DOHH2 (cell line): ENCODE measurements at regions not wholly inside any gene's neighbourhood (a gene's known extent, or its start where the extent isn't known, plus 50 kb on each side); places are given as distances from the start of the nearest gene placed in this dataset.

Source experiments
- H3F3A ChIP-seq: fragments of 200-600 bp; sonication (generic), shearing (Covaris generic); 2 replicates; pipeline ENCODE4 v1.6.0; 2016; ENCODE audit warnings: antibody characterized with exemption, mild to moderate bottlenecking; ENCODE audit not compliant: control insufficient read depth, insufficient read depth
- H3K27ac ChIP-seq: fragments of 200-600 bp; sonication (generic); 2 replicates; pipeline ENCODE4 v1.5.1; 2014; ENCODE audit warnings: low read depth, mild to moderate bottlenecking, low read length, moderate library complexity
- H3K27me3 ChIP-seq: fragments of 200-600 bp; sonication (generic); 2 replicates; pipeline ENCODE4 v1.6.1; 2014; ENCODE audit warnings: mild to moderate bottlenecking, low read length, mixed read lengths; ENCODE audit not compliant: control insufficient read depth
- H3K36me3 ChIP-seq: fragments of 200-600 bp; sonication (generic); 2 replicates; pipeline ENCODE4 v1.6.1; 2014; ENCODE audit warnings: mild to moderate bottlenecking, low read length, moderate library complexity, mixed read lengths; ENCODE audit not compliant: control insufficient read depth
- H3K4me1 ChIP-seq: fragments of 200-600 bp; sonication (generic); 2 replicates; pipeline ENCODE4 v1.6.1; 2014; ENCODE audit warnings: mild to moderate bottlenecking, low read length, mixed read lengths; ENCODE audit not compliant: control insufficient read depth
- H3K4me2 ChIP-seq: fragments of 200-600 bp; sonication (generic); 2 replicates; pipeline ENCODE4 v1.6.0; 2014; ENCODE audit warnings: mild to moderate bottlenecking, low read length, moderate library complexity
- H3K4me3 ChIP-seq: fragments of 200-600 bp; sonication (generic); 2 replicates; pipeline ENCODE4 v1.5.1; 2014; ENCODE audit warnings: mild to moderate bottlenecking, low read length, mixed read lengths
- H3K79me2 ChIP-seq: fragments of 200-600 bp; sonication (generic); 2 replicates; pipeline ENCODE4 v1.6.1; 2014; ENCODE audit warnings: mild to moderate bottlenecking, low read length, mixed read lengths; ENCODE audit not compliant: control insufficient read depth
- H3K9me2 ChIP-seq: fragments of 200-600 bp; sonication (generic); replicated peaks from 2 replicates; pipeline ENCODE4 v1.6.1; 2014; ENCODE audit warnings: mild to moderate bottlenecking, low read length, mixed read lengths; ENCODE audit not compliant: control insufficient read depth
- H3K9me3 ChIP-seq: fragments of 200-600 bp; sonication (generic); 2 replicates; pipeline ENCODE4 v1.6.1; 2014; ENCODE audit warnings: antibody characterized with exemption, low read length, mixed read lengths; ENCODE audit not compliant: control insufficient read depth, insufficient read depth
- H4K20me1 ChIP-seq: fragments of 200-600 bp; sonication (generic); 2 replicates; pipeline ENCODE4 v1.6.0; 2014; ENCODE audit warnings: low read depth, mild to moderate bottlenecking, antibody characterized with exemption, low read length, moderate library complexity; ENCODE audit not compliant: control insufficient read depth, insufficient read depth
- EZH2phosphoT487 ChIP-seq: fragments of 200-600 bp; sonication (generic); IDR thresholded peaks from 2 replicates; pipeline ENCODE4 v1.6.1; 2017; ENCODE audit warnings: borderline replicate concordance, mild to moderate bottlenecking, antibody characterized with exemption, low read length, moderate library complexity, mixed read lengths
- TF ChIP-seq, protein P1 (sequence below): fragments of 200-600 bp; sonication (generic); IDR thresholded peaks from one replicate; pipeline ENCODE4 v1.5.1; 2014; ENCODE audit warnings: antibody characterized with exemption, mild to moderate bottlenecking, low read depth, low read length; ENCODE audit not compliant: poor library complexity, severe bottlenecking

DNA sequence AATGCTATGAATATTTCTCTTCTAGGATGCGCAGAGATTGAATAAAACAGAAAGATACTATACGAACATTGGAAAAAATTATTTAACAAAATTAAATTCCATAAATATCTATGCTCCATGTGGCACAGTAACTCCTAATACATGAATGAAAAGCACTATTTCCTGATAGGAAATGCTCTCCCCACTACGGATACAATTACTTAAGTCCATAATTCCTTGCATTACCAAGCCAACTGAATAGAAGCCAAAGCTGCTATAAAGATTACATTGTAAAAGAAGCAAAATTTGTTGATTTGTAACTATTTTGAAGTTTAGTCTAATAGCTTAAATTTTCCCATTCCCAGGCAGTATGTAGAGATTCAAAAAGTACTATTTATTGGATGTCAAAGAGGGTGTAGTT is 61.8 kb upstream of the SNX2 start:
- no peak overlapping the region for H3K27ac ChIP-seq
- no peaks in the 10 kb centered on the region for H3K9me3 ChIP-seq
- no peaks in the 10 kb centered on the region for H3K36me3 ChIP-seq
- no peaks in the 10 kb centered on the region for H4K20me1 ChIP-seq
- TF ChIP-seq, protein P1, sequence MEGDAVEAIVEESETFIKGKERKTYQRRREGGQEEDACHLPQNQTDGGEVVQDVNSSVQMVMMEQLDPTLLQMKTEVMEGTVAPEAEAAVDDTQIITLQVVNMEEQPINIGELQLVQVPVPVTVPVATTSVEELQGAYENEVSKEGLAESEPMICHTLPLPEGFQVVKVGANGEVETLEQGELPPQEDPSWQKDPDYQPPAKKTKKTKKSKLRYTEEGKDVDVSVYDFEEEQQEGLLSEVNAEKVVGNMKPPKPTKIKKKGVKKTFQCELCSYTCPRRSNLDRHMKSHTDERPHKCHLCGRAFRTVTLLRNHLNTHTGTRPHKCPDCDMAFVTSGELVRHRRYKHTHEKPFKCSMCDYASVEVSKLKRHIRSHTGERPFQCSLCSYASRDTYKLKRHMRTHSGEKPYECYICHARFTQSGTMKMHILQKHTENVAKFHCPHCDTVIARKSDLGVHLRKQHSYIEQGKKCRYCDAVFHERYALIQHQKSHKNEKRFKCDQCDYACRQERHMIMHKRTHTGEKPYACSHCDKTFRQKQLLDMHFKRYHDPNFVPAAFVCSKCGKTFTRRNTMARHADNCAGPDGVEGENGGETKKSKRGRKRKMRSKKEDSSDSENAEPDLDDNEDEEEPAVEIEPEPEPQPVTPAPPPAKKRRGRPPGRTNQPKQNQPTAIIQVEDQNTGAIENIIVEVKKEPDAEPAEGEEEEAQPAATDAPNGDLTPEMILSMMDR = no peak
- no peak for TF ChIP-seq EZH2phosphoT487
- H3K27me3 ChIP-seq = no peaks in the 10 kb centered on the region
- H3K9me2 ChIP-seq = no peaks in the 10 kb centered on the region
- H3K4me3 ChIP-seq = no peak overlapping the region
- no peaks in the 10 kb centered on the region for H3K4me1 ChIP-seq
- H3K4me2 ChIP-seq = no peak overlapping the region
- no peaks in the 10 kb centered on the region for H3F3A ChIP-seq
- H3K79me2 ChIP-seq = no peaks in the 10 kb centered on the region

DNA sequence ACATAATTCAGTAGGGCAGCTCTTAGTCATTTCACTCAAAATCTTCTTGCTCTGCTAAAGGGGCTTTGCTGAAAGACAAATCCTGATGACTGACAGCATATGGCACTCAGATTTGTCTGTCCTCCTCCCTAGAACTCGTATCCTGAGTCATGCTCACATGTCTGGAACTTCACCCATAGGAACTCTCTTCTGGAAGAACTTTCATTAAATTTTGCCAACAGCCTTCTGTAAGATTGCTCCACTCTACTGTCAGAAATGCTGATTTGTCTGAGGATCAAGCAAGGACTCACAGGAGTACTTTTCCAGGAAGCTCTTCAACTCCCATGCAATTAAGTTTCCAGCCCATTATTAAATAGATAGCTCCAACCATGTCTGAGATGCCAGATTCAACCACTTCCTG is 59.8 kb upstream of the SNX2 start:
- Histone ChIP-seq H3K79me2 (no peaks in the 10 kb centered on the region), H4K20me1 (no peaks in the 10 kb centered on the region), H3K9me2 (no peaks in the 10 kb centered on the region), H3K4me1 (no peaks in the 10 kb centered on the region), H3K27me3 (no peaks in the 10 kb centered on the region), H3K36me3 (no peaks in the 10 kb centered on the region), H3K9me3 (no peaks in the 10 kb centered on the region), H3K4me3 (no peak overlapping the region), H3F3A (no peaks in the 10 kb centered on the region), H3K4me2 (no peak overlapping the region), H3K27ac (no peak overlapping the region)
- no peak for TF ChIP-seq EZH2phosphoT487
- TF ChIP-seq, protein P1 = no peak

DNA sequence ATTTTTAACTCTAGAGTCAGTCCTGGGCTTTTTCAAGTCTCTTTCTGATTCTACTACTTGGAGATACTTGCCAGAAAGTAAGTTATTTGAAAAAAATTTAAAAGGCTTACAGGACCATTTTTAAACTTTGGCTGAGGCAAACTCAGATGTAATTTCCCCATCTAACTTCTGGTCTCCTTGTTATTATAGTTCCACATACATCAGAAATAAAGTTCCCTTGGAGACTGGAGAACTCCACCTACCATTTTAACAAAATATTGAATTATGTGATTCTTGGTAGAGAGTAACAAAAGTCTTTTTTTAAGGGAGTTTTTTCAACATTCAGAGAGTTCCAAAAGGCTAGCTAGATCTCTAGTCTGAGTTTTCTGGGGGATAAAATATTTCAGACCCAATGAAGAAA is 56.3 kb upstream of the SNX2 start:
- Histone ChIP-seq H3K27ac (no peak overlapping the region), H3K79me2 (no peaks in the 10 kb centered on the region), H3K27me3 (no peaks in the 10 kb centered on the region), H3K4me2 (no peak overlapping the region), H3K9me3 (no peaks in the 10 kb centered on the region), H3K9me2 (no peaks in the 10 kb centered on the region), H3K4me3 (no peak overlapping the region), H3F3A (no peaks in the 10 kb centered on the region), H3K36me3 (no peaks in the 10 kb centered on the region), H4K20me1 (no peaks in the 10 kb centered on the region), H3K4me1 (no peaks in the 10 kb centered on the region)
- TF ChIP-seq, protein P1 = no peak
- no peak for TF ChIP-seq EZH2phosphoT487
